HepG2 (cell line): ENCODE measurements at regions not wholly inside any gene's neighbourhood (a gene's known extent, or its start where the extent isn't known, plus 50 kb on each side); places are given as distances from the start of the nearest gene placed in this dataset.

Experiments used
- ATAC-seq: fragments of 200-7000 bp; cut with Tn5 transposase; 3 replicates; pipeline ENCODE4 v1.9.1; 2020; ENCODE audit warnings: mild to moderate bottlenecking, moderate library complexity
- BruUV-seq: library from RNA; stranded (reverse); fragments of 400-500 nt; replicated peaks from 2 replicates; lab custom pipeline; 2021; lab: Mats Ljungman, UMichigan
- CTCF ChIA-PET: fragments of 300-600 bp; formaldehyde crosslinking; extraction: SDS; loops from one replicate; lab custom pipeline; 2021; ENCODE audit warnings: low total read pairs, inconsistent platforms, low intra/inter-chr PET ratio; lab: Yijun Ruan, JAX
- POLR2A ChIA-PET: fragments of 350-600 bp; sonication (Branson Sonifier 250); formaldehyde crosslinking; loops from one replicate; lab custom pipeline; 2020; ENCODE audit warnings: antibody characterized with exemption, inconsistent platforms; lab: Yijun Ruan, JAX
- DNase-seq: peaks from one replicate; pipeline ENCODE4 v3.0.0-alpha.2; 2015; ENCODE audit warnings: low spot score
- FAIRE-seq: peaks from 3 replicates; lab custom pipeline; 2011; peaks lifted over from hg19 to GRCh38; lab: Jason Lieb, UNC
- H2AFZ ChIP-seq: one replicate; pipeline ENCODE4 v1.6.1; 2011; ENCODE audit warnings: low read length, inconsistent platforms
- H3K27ac ChIP-seq: fragments of 300-600 bp; 3 replicates; pipeline ENCODE4 v1.8.0; 2011; ENCODE audit warnings: mixed run types, mild to moderate bottlenecking, mixed read lengths, low read length, inconsistent platforms; ENCODE audit not compliant: insufficient read depth; ENCODE audit errors: extremely low read length
- H3K27me3 ChIP-seq, 2 experiments: fragments of 200-600 bp in 1 of 2; 2 replicates in 1 of 2; 3 replicates in 1 of 2; pipeline versions ENCODE4 v1.6.0 to v1.8.0; 2011; ENCODE audit warnings: low read length in 2 of 2, mild to moderate bottlenecking in 2 of 2, moderate library complexity in 2 of 2, inconsistent platforms in 1 of 2; ENCODE audit not compliant: insufficient read depth in 2 of 2, control insufficient read depth in 1 of 2
- H3K36me3 ChIP-seq, 2 experiments: fragments of 200-600 bp in 1 of 2; replicated peaks in 1 of 2; 2 replicates in 1 of 2; 3 replicates in 1 of 2; pipeline versions ENCODE4 v1.5.1 to v1.8.0; 2011; ENCODE audit warnings: low read length in 2 of 2, inconsistent platforms in 1 of 2; ENCODE audit not compliant: insufficient read depth in 2 of 2, control insufficient read depth in 1 of 2
- H3K4me1 ChIP-seq: 2 replicates; pipeline ENCODE4 v1.5.1; 2012; ENCODE audit warnings: low read length, inconsistent platforms; ENCODE audit not compliant: insufficient read depth
- H3K4me2 ChIP-seq: 2 replicates; pipeline ENCODE4 v1.6.0; 2011; ENCODE audit warnings: low read depth, low read length, inconsistent platforms
- H3K4me3 ChIP-seq, 3 experiments: fragments of 200-600 bp in 1 of 3; sonication (generic), shearing (Covaris generic) in 1 of 3; replicated peaks in 1 of 3; 2 replicates each; pipeline ENCODE4 v1.5.1; 2011 to 2016; ENCODE audit warnings: low read length in 3 of 3, inconsistent platforms in 2 of 3, low read depth in 2 of 3, mild to moderate bottlenecking in 2 of 3, control low read depth in 1 of 3, mixed read lengths in 1 of 3; ENCODE audit not compliant: insufficient read depth in 1 of 3
- H3K79me2 ChIP-seq: one replicate; pipeline ENCODE4 v1.6.1; 2011; ENCODE audit warnings: low read length, inconsistent platforms; ENCODE audit not compliant: insufficient read depth
- H3K9ac ChIP-seq: 2 replicates; pipeline ENCODE4 v1.6.0; 2011; ENCODE audit warnings: mild to moderate bottlenecking, low read depth, low read length, inconsistent platforms; ENCODE audit not compliant: insufficient read depth
- H3K9me3 ChIP-seq: 2 replicates; pipeline ENCODE4 v1.5.1; 2012; ENCODE audit warnings: mild to moderate bottlenecking, low read length
- H4K20me1 ChIP-seq: 2 replicates; pipeline ENCODE4 v1.6.0; 2011; ENCODE audit warnings: inconsistent platforms, mild to moderate bottlenecking, low read length, moderate library complexity; ENCODE audit not compliant: insufficient read depth
- ARNTL ChIP-seq: sonication (generic); formaldehyde crosslinking; IDR thresholded peaks from 2 replicates; pipeline ENCODE4 v1.4.0; 2020; ENCODE audit warnings: mild to moderate bottlenecking, missing genetic modification reagents
- GPN1 ChIP-seq: sonication (generic); formaldehyde crosslinking; IDR thresholded peaks from 2 replicates; pipeline ENCODE4 v1.5.1; 2020; ENCODE audit warnings: missing genetic modification reagents, borderline replicate concordance
- KDM3A ChIP-seq: IDR thresholded peaks from 2 replicates; pipeline ENCODE4 v1.6.1; 2018; ENCODE audit warnings: low read depth, missing compliant biosample characterization
- MAFF ChIP-seq: IDR thresholded peaks from 2 replicates; pipeline ENCODE4 v1.6.1; 2011; ENCODE audit warnings: low read depth, low read length, improper control_type of control experiment
- MAFK ChIP-seq, 2 experiments: IDR thresholded peaks in 1 of 2; conservative IDR thresholded peaks in 1 of 2; 2 replicates each; pipeline ENCODE4 v1.6.1; 2011; ENCODE audit warnings: improper control_type of control experiment in 2 of 2, low read length in 2 of 2
- NFIB ChIP-seq: sonication (generic); formaldehyde crosslinking; IDR thresholded peaks from 2 replicates; pipeline ENCODE4 v1.9.0; 2021; ENCODE audit warnings: missing genetic modification reagents, mild to moderate bottlenecking, borderline replicate concordance
- SP1 ChIP-seq, 2 experiments: fragments of 450-650 bp in 1 of 2; sonication (generic) in 1 of 2; formaldehyde crosslinking in 1 of 2; IDR thresholded peaks; 2 replicates each; pipeline versions ENCODE4 v1.4.0 to v1.6.1; 2016 to 2020; ENCODE audit warnings: missing genetic modification reagents in 1 of 2
- ZNF737 ChIP-seq: sonication (generic); formaldehyde crosslinking; IDR thresholded peaks from 2 replicates; pipeline ENCODE4 v1.5.0; 2020; ENCODE audit warnings: missing genetic modification reagents, mild to moderate bottlenecking, borderline replicate concordance
- ZNF790 ChIP-seq: sonication (generic); formaldehyde crosslinking; IDR thresholded peaks from 2 replicates; pipeline ENCODE4 v1.8.0; 2022; ENCODE audit warnings: missing genetic modification reagents, mild to moderate bottlenecking, borderline replicate concordance
- ZNF850 ChIP-seq: sonication (generic); formaldehyde crosslinking; conservative IDR thresholded peaks from 2 replicates; pipeline ENCODE4 v1.9.0; 2021; ENCODE audit warnings: mild to moderate bottlenecking, missing genetic modification reagents
- WGBS: methylation state at CpG from one replicate; pipeline ENCODE4 v1.1.6; 2017; ENCODE audit warnings: low lambda C conversion rate; 5-methylcytosine and 5-hydroxymethylcytosine counted together
- in situ Hi-C: cut with HindIII; loops from 2 replicates; pipeline ENCODE4 v1.10.0; 2017; ENCODE audit warnings: low pct_unique_long_range_greater_than_20kb; ENCODE audit not compliant: extremely low pct_ligation_motif_present
- intact Hi-C: fragments of 100-400 bp; cut with micrococcal nuclease; formaldehyde crosslinking; loops from one replicate; pipeline ENCODE4 v1.10.0; 2022; ENCODE audit not compliant: unreplicated experiment
- TF ChIP-seq, protein P1 (sequence below): sonication (generic); formaldehyde crosslinking; IDR thresholded peaks from 2 replicates; pipeline ENCODE4 v1.8.1; 2023; ENCODE audit warnings: missing genetic modification reagents, mild to moderate bottlenecking, borderline replicate concordance
- TF ChIP-seq, protein P2 (sequence below), 2 experiments: fragments of 450-650 bp in 1 of 2; sonication (generic) in 1 of 2; formaldehyde crosslinking; IDR thresholded peaks; 2 replicates each; pipeline versions ENCODE4 v1.5.0 to v1.8.0; 2020 to 2022; ENCODE audit warnings: mild to moderate bottlenecking in 1 of 2, missing genetic modification reagents in 1 of 2
- TF ChIP-seq, protein P3 (sequence below): IDR thresholded peaks from 2 replicates; pipeline ENCODE4 v1.6.1; 2016; ENCODE audit warnings: mild to moderate bottlenecking
- TF ChIP-seq, protein P4 (sequence below): sonication (generic); formaldehyde crosslinking; IDR thresholded peaks from 2 replicates; pipeline ENCODE4 v1.4.0; 2020; ENCODE audit warnings: missing genetic modification reagents

DNA sequence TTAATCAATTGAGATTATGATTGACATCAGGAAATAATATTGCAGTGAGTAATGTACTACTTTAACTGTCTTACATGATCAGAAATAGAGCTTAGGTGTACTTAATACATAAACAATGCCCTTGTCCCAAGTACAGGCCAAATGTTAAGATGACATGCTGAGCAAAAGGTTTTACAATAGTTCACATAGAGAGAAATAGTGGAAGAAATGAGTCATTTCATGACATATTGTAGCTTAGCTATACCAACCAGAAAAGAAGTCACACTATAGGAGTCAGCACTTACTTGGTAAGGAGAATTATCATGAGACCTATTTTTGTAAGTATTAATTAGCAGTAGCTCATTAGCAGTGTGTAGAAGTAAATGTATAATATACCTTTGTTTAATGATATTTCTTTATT lies 96.4 kb upstream of the NANOGP8 start:
- no peak overlapping the region for H2AFZ ChIP-seq
- FAIRE-seq (no peak), ATAC-seq (no peak), DNase-seq (no peak)
- ChIA-PET CTCF (no interaction called here), POLR2A (no interaction called here)
- H3K9me3 ChIP-seq, result no peaks in the 10 kb centered on the region
- TF ChIP-seq ZNF790 (CRISPR knock-in tag) (no peak), ARNTL (CRISPR knock-in tag) (no peak), NFIB (CRISPR knock-in tag) (no peak)
- H3K79me2 ChIP-seq, result no peaks in the 10 kb centered on the region
- no peaks in the 10 kb centered on the region for H3K36me3 ChIP-seq
- no peak overlapping the region for H3K9ac ChIP-seq
- no peaks in the 10 kb centered on the region for H4K20me1 ChIP-seq
- H3K4me2 ChIP-seq, result no peak overlapping the region
- no peaks in the 10 kb centered on the region for H3K4me1 ChIP-seq
- no peaks in the 10 kb centered on the region for H3K27me3 ChIP-seq
- no TSS peak for BruUV-seq
- intact Hi-C loops, result no loop called here
- in situ Hi-C loops, result no loop called here
- H3K27ac ChIP-seq, result no peak overlapping the region
- H3K4me3 ChIP-seq, result no peak overlapping the region

DNA sequence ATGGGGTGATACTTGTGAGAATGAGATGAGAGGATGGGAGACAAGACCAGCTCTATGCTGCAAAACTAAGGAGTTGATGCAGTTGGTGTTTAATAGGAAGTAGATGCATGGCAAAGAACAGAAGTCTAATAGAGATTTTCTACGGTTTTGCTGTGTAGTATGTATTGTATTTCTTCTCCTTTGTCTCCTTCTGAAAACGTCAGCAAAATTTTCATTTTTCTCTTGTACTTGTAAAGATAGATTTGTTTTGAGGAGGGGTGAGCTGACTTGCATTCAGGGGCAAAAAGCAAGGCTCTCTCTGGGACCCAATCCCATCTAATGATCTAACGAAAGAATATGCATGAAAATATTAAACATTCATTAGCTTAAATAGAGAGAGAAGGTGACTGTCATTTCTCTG lies 94.6 kb upstream of the NANOGP8 start:
- Histone ChIP-seq H3K79me2 (no peaks in the 10 kb centered on the region), H3K4me1 (no peaks in the 10 kb centered on the region), H3K9me3 (no peaks in the 10 kb centered on the region), H3K4me2 (no peak overlapping the region)
- ATAC-seq, result no peak
- TF ChIP-seq ZNF737 (CRISPR knock-in tag), result no peak
- no peak for TF ChIP-seq SP1 (IDR thresholded peaks at IDR 0.05)
- TF ChIP-seq SP1 (CRISPR knock-in tag; IDR thresholded peaks at IDR 0.05), result no peak
- no peak for TF ChIP-seq GPN1 (CRISPR knock-in tag)
- peak in 1 of 2 experiments; percentile 34; a peak in 1 of 4 replicates for TF ChIP-seq MAFK (conservative IDR thresholded peaks at IDR 0.05 in 1 of 2, IDR thresholded peaks at IDR 0.05 in 1 of 2; ENCODE audit: low read length in 2 of 2)
- TF ChIP-seq, protein P1, sequence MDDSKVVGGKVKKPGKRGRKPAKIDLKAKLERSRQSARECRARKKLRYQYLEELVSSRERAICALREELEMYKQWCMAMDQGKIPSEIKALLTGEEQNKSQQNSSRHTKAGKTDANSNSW, result no peak
- TF ChIP-seq, protein P2, sequence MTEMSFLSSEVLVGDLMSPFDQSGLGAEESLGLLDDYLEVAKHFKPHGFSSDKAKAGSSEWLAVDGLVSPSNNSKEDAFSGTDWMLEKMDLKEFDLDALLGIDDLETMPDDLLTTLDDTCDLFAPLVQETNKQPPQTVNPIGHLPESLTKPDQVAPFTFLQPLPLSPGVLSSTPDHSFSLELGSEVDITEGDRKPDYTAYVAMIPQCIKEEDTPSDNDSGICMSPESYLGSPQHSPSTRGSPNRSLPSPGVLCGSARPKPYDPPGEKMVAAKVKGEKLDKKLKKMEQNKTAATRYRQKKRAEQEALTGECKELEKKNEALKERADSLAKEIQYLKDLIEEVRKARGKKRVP (CRISPR knock-in tag; IDR thresholded peaks at IDR 0.05), result no peak
- TF ChIP-seq MAFF, result peak; percentile 31; the same call in 1 of the 2 replicates
- TF ChIP-seq, protein P3, sequence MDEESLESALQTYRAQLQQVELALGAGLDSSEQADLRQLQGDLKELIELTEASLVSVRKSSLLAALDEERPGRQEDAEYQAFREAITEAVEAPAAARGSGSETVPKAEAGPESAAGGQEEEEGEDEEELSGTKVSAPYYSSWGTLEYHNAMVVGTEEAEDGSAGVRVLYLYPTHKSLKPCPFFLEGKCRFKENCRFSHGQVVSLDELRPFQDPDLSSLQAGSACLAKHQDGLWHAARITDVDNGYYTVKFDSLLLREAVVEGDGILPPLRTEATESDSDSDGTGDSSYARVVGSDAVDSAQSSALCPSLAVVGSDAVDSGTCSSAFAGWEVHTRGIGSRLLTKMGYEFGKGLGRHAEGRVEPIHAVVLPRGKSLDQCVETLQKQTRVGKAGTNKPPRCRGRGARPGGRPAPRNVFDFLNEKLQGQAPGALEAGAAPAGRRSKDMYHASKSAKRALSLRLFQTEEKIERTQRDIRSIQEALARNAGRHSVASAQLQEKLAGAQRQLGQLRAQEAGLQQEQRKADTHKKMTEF (CRISPR knock-in tag), result no peak
- no peak for TF ChIP-seq ZNF850 (CRISPR knock-in tag)
- TF ChIP-seq, protein P4, sequence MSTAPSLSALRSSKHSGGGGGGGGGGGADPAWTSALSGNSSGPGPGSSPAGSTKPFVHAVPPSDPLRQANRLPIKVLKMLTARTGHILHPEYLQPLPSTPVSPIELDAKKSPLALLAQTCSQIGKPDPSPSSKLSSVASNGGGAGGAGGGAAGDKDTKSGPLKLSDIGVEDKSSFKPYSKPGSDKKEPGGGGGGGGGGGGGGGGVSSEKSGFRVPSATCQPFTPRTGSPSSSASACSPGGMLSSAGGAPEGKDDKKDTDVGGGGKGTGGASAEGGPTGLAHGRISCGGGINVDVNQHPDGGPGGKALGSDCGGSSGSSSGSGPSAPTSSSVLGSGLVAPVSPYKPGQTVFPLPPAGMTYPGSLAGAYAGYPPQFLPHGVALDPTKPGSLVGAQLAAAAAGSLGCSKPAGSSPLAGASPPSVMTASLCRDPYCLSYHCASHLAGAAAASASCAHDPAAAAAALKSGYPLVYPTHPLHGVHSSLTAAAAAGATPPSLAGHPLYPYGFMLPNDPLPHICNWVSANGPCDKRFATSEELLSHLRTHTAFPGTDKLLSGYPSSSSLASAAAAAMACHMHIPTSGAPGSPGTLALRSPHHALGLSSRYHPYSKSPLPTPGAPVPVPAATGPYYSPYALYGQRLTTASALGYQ (CRISPR knock-in tag), result no peak
- TF ChIP-seq KDM3A (CRISPR knock-in tag), result no peak
- TF ChIP-seq, all 625 proteins: peak for 2
- intact Hi-C loops, result no loop called here
- H3K9ac ChIP-seq, result no peak overlapping the region
- no peak for DNase-seq
- H3K27ac ChIP-seq, result no peak overlapping the region
- WGBS, result 81% methylated on average over 3 of the region's 3 CpGs
- FAIRE-seq, result no peak
- no TSS peak for BruUV-seq
- no peaks in the 10 kb centered on the region for H4K20me1 ChIP-seq
- H3K36me3 ChIP-seq, result no peaks in the 10 kb centered on the region
- no peak overlapping the region for H3K4me3 ChIP-seq
- H3K27me3 ChIP-seq, result no peaks in the 10 kb centered on the region
- H2AFZ ChIP-seq, result no peak overlapping the region
- POLR2A ChIA-PET, result no interaction called here
- CTCF ChIA-PET, result no interaction called here
- in situ Hi-C loops, result no loop called here
